ENCODE measurements at regions not wholly inside any gene's neighbourhood (a gene's known extent, or its start where the extent isn't known, plus 50 kb on each side); places are given as distances from the start of the nearest gene placed in this dataset.

DNA sequence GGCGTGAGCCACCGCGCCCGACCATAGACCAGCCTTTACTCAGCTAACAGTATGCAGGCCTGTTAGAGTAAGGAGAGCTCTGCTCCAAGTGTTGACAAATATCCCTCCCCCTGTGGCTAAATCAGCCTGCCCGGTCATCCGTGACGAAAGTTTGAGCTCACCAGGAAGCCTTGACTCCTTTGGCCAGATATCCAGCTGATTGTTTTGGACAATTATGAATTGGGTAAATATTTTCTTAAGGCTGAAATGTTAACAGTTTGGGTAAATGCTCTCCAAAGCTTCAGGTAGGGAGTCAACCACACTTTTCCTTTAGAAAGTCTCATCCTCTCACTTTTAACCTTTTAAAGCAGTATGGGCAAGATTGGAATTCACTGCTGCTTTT is 157.9 kb downstream of the PAWR start:
- ChIA-PET CTCF (interaction anchor here (2.8 kb wide), 1 partner anchor 15 kb away, joined by 8 read pairs; no protein-coding TSS in a partner anchor), SMC1A (ENCODE audit: uncharacterized antibody, unreplicated experiment) (no interaction called here), POLR2A (no interaction called here), RAD21 (ENCODE audit: unreplicated experiment) (no interaction called here)
- Histone ChIP-seq H3K4me3 (no peak overlapping the region), H3K4me1 (ENCODE audit: control insufficient read depth, insufficient read depth, low read length) (no peaks in the 10 kb centered on the region; the same call in 1 of the 2 replicates), H3K36me3 (ENCODE audit: control insufficient read depth in 2 of 2, insufficient read depth in 2 of 2, low read length in 1 of 2) (no peaks in the 10 kb centered on the region), H4K20me1 (ENCODE audit: control insufficient read depth, insufficient read depth) (no peaks in the 10 kb centered on the region), H2AFZ (ENCODE audit: control insufficient read depth, low read depth, low read length) (no peak overlapping the region), H3K27me3 (replicated peaks in 1 of 2; ENCODE audit: control insufficient read depth in 2 of 2, insufficient read depth in 2 of 2, low read length in 1 of 2) (no peaks in the 10 kb centered on the region), H3K9me3 (replicated peaks; ENCODE audit: control insufficient read depth, insufficient read depth, low read length) (no peaks in the 10 kb centered on the region), H3K27ac (ENCODE audit: control insufficient read depth, insufficient read depth) (no peak overlapping the region), H3K4me2 (ENCODE audit: control insufficient read depth, insufficient read depth) (no peak overlapping the region), H3K9ac (ENCODE audit: control insufficient read depth, insufficient read depth, low read length) (no peak overlapping the region), H3K79me2 (ENCODE audit: control insufficient read depth, insufficient read depth, low read length) (no peaks in the 10 kb centered on the region)
- FAIRE-seq (no peak), ATAC-seq (no peak), DNase-seq (ENCODE audit: low read depth, low spot score) (no peak)
- TF ChIP-seq MXI1 (IDR thresholded peaks at IDR 0.05; ENCODE audit: low read depth, low read length) (no peak), PAX5 (IDR thresholded peaks at IDR 0.05; ENCODE audit: borderline replicate concordance, low read depth, low read length) (peak; percentile 50; the same call in 1 of the 2 replicates)
- 91% methylated on average over 7 of the region's 7 CpGs for WGBS (ENCODE audit: insufficient coverage, insufficient replicate concordance, low lambda C conversion rate, missing lambda C conversion rate)
- in situ Hi-C loops (cut with MboI), result no loop called here
- no TSS peak for BruUV-seq (replicated peaks)
- intact Hi-C loops (cut with micrococcal nuclease; ENCODE audit: unreplicated experiment), result no loop called here

DNA sequence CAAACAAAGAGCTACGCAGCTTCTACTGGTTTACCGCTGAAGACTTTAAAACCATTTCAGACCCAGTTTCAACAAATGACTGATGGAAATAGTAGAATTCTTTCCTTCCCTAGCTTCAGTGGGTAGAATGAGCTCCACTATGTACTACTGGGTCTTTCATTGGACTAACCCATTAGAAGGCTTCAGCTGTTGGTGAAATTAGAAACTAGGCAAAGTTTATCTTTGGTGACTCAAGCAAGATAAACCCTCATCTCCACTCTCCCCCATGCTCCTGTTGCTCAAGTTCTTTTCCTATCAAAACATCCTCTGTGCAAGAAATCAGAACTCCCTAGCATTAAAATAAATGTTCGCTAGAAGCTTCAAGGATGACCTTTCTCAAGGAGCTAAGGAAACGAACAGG is 159.2 kb downstream of the PAWR start:
- no peak overlapping the region for H2AFZ ChIP-seq (ENCODE audit: control insufficient read depth, low read depth, low read length)
- no peaks in the 10 kb centered on the region for H3K27me3 ChIP-seq (replicated peaks in 1 of 2; ENCODE audit: control insufficient read depth in 2 of 2, insufficient read depth in 2 of 2, low read length in 1 of 2)
- no peak overlapping the region for H3K27ac ChIP-seq (ENCODE audit: control insufficient read depth, insufficient read depth)
- no TSS peak for BruUV-seq (replicated peaks)
- H3K9me3 ChIP-seq (replicated peaks; ENCODE audit: control insufficient read depth, insufficient read depth, low read length), result no peaks in the 10 kb centered on the region
- CTCF ChIA-PET, result interaction anchor here (0.9 to 2.8 kb wide), 5 partner anchors 16 to 738 kb away, joined by 3 to 8 read pairs (median 3); no protein-coding TSS in a partner anchor
- H3K4me2 ChIP-seq (ENCODE audit: control insufficient read depth, insufficient read depth), result no peak overlapping the region
- in situ Hi-C loops (cut with MboI) (no loop called here), intact Hi-C loops (cut with micrococcal nuclease; ENCODE audit: unreplicated experiment) (no loop called here)
- FAIRE-seq, result no peak
- H3K4me3 ChIP-seq, result no peak overlapping the region
- no peaks in the 10 kb centered on the region for H3K36me3 ChIP-seq (ENCODE audit: control insufficient read depth in 2 of 2, insufficient read depth in 2 of 2, low read length in 1 of 2)
- DNase-seq (ENCODE audit: low read depth, low spot score), result no peak
- no peak overlapping the region for H3K9ac ChIP-seq (ENCODE audit: control insufficient read depth, insufficient read depth, low read length)
- no peaks in the 10 kb centered on the region for H3K79me2 ChIP-seq (ENCODE audit: control insufficient read depth, insufficient read depth, low read length)
- SMC1A ChIA-PET (ENCODE audit: uncharacterized antibody, unreplicated experiment), result interaction anchor here (1.2 kb wide), 1 partner anchor 16 kb away, joined by 3 read pairs; no protein-coding TSS in a partner anchor
- no peaks in the 10 kb centered on the region; the same call in 1 of the 2 replicates for H3K4me1 ChIP-seq (ENCODE audit: control insufficient read depth, insufficient read depth, low read length)
- 82% methylated on average over 4 of the region's 4 CpGs for WGBS (ENCODE audit: insufficient coverage, insufficient replicate concordance, low lambda C conversion rate, missing lambda C conversion rate)
- POLR2A ChIA-PET, result interaction anchor here (0.6 kb wide), 1 partner anchor 84 kb away, joined by 5 read pairs; no protein-coding TSS in a partner anchor
- RAD21 ChIA-PET (ENCODE audit: unreplicated experiment), result no interaction called here
- ATAC-seq, result no peak
- no peaks in the 10 kb centered on the region for H4K20me1 ChIP-seq (ENCODE audit: control insufficient read depth, insufficient read depth)
- no peak for TF ChIP-seq CREM (IDR thresholded peaks at IDR 0.05; ENCODE audit: low read depth)
- TF ChIP-seq IRF4 (IDR thresholded peaks at IDR 0.05; ENCODE audit: low read depth, low read length), result no peak
- TF ChIP-seq MEF2B (IDR thresholded peaks at IDR 0.05; ENCODE audit: partially characterized antibody, poor library complexity, severe bottlenecking), result no peak
- no peak for TF ChIP-seq EGR1 (IDR thresholded peaks at IDR 0.05; ENCODE audit: borderline replicate concordance in 1 of 2, low read depth in 2 of 2, low read length in 2 of 2)
- TF ChIP-seq, protein P1, sequence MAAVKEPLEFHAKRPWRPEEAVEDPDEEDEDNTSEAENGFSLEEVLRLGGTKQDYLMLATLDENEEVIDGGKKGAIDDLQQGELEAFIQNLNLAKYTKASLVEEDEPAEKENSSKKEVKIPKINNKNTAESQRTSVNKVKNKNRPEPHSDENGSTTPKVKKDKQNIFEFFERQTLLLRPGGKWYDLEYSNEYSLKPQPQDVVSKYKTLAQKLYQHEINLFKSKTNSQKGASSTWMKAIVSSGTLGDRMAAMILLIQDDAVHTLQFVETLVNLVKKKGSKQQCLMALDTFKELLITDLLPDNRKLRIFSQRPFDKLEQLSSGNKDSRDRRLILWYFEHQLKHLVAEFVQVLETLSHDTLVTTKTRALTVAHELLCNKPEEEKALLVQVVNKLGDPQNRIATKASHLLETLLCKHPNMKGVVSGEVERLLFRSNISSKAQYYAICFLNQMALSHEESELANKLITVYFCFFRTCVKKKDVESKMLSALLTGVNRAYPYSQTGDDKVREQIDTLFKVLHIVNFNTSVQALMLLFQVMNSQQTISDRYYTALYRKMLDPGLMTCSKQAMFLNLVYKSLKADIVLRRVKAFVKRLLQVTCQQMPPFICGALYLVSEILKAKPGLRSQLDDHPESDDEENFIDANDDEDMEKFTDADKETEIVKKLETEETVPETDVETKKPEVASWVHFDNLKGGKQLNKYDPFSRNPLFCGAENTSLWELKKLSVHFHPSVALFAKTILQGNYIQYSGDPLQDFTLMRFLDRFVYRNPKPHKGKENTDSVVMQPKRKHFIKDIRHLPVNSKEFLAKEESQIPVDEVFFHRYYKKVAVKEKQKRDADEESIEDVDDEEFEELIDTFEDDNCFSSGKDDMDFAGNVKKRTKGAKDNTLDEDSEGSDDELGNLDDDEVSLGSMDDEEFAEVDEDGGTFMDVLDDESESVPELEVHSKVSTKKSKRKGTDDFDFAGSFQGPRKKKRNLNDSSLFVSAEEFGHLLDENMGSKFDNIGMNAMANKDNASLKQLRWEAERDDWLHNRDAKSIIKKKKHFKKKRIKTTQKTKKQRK (IDR thresholded peaks at IDR 0.05; ENCODE audit: low read depth, low read length), result no peak
- TF ChIP-seq GABPA (IDR thresholded peaks at IDR 0.05; ENCODE audit: low read depth), result no peak
- TF ChIP-seq CREB1 (IDR thresholded peaks at IDR 0.05; ENCODE audit: low read depth), result no peak
- TF ChIP-seq RUNX3 (IDR thresholded peaks at IDR 0.05; ENCODE audit: low read length), result no peak
- TF ChIP-seq, protein P2, sequence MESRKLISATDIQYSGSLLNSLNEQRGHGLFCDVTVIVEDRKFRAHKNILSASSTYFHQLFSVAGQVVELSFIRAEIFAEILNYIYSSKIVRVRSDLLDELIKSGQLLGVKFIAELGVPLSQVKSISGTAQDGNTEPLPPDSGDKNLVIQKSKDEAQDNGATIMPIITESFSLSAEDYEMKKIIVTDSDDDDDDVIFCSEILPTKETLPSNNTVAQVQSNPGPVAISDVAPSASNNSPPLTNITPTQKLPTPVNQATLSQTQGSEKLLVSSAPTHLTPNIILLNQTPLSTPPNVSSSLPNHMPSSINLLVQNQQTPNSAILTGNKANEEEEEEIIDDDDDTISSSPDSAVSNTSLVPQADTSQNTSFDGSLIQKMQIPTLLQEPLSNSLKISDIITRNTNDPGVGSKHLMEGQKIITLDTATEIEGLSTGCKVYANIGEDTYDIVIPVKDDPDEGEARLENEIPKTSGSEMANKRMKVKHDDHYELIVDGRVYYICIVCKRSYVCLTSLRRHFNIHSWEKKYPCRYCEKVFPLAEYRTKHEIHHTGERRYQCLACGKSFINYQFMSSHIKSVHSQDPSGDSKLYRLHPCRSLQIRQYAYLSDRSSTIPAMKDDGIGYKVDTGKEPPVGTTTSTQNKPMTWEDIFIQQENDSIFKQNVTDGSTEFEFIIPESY (IDR thresholded peaks at IDR 0.05), result no peak
